IPS DF 4.7 (cell line): ENCODE measurements at regions not wholly inside any gene's neighbourhood (a gene's known extent, or its start where the extent isn't known, plus 50 kb on each side); places are given as distances from the start of the nearest gene placed in this dataset.

Experiments used
- DNase-seq: peaks from one replicate; pipeline ENCODE4 v3.0.0-alpha.2; 2013; ENCODE audit warnings: low spot score; ENCODE audit errors: extremely low read depth

DNA sequence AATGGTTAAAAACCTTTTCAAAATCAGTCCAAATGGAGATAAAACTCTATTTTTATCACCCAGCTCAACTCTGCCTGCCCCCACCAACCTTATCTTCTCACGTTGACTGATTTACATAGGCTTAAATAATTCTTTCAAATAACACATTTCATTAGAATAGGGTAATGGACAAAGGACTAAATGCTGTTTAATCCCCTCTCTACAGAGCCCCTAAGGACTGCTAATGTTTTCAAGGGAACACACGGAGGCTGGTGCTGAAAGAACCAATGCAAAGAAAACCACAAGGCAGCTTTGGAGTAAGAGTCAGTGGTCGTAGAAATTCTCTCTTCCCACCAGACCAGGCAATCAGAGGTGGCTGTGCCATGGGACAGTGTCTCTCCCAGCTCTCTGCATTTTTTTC is 445.7 kb upstream of the MAF start:
- no peak for DNase-seq

DNA sequence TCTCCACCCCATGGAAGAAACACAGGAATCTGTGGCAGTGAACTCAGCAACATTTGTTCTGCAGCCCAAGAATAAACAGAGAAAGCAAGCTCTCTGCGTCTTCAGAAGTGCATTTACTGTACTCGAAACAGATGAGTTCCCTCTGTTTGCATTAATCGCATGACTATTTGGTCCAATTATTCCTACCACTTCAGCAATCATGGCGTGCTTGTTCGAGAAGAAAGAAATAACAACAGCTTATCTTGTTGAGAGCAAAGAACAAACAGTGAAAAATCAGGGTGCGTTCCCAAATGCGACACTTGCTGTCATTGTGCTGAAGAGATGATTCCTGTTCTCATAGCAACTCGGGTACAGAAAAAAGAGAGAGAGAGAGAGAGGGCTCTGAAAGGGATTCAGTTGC is 445.3 kb upstream of the MAF start:
- DNase-seq, result no peak

DNA sequence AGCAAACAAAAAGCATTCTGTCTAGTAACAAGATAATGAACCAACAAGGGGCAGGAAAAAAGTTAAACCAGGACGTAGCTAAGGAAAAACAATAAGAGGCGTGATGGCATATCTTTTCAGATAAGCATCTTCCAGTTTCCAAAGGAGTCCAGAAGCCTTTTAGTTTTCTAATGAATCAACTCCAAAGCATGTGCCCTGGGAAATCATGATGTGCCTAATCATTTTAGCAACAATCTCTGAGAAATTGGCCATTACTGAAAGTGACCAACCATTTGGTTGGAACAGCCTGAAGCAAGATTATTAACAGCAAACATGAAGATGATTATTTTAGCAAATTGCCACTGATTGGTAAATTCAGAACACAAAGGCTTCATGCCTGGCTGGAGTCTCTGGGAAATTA is 440.9 kb upstream of the MAF start:
- no peak for DNase-seq

DNA sequence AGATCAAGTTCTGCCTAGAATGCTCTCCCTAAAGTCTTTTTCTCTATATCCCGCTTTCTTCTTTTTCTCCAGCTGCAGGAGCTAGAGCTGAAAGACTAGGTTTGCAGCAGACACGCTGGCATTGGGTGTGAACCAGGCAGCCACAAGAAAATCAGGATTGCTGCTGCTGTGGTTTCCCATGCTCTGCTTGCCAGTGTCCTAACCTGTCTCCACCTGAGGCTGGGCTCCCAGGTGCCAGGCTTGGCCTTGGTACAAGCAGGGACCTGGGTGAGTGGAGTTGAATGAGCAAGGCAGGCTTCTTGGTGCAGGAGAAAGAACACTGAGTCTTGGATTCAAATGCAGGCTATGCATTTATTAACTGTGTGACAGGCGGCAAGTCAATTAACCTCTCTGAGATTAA is 440.3 kb upstream of the MAF start:
- DNase-seq, result no peak

DNA sequence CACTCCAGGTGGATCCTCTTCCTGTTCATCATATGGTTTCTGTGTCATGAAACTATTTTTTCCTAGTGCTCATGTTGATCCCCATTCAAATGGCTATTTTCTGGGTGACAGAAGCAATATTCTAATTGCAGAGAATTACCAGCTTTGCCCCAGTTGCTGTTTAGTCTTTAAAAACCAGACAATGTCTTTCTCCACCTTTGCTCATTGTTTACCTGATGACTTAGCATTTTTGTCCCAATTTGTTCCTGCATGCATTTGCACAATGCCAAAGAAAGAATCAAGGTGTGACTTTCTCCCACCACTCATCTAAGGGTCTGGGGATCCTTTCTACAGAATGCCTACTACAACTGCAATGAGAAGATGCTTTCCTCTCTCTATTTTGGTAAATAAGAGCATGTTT is 439.9 kb upstream of the MAF start:
- DNase-seq, result no peak

DNA sequence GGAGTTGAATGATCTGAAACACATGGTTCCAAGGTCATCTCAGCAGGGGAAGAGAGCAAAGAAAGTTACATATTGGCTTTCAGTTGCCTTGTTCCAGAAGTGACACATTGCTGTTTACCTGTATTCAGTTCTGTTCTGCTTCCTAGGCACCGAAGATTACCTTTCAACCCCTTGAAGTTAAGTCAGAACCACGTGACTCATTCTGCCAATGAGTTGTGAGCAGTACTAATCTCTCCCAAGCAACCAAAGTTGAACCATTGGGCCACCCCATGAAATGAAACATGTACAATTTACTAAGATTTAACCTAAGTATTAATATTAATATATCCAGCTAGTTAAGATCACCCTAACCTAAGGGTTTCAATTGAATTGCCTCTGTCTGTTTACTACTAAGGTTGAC is 439.2 kb upstream of the MAF start:
- no peak for DNase-seq

DNA sequence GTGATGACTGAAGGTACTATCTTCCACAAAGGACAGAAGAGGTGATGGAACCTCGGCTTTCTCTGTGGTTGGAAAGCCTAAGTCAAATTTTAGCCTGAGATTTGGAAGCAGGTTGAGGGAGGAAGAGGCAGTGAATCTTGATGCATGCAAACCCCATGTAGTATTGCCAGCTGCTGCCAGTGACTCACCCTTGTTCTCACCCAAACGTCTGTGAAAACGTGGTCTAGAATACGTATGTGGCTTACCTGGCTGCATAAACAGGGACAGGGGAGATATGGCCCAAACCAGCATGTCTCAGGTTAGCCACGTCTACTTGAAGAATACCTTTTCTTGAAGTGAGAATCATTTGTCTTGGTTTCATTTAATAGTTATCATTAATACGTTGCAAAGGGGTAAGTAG is 438.0 kb upstream of the MAF start:
- no peak for DNase-seq

DNA sequence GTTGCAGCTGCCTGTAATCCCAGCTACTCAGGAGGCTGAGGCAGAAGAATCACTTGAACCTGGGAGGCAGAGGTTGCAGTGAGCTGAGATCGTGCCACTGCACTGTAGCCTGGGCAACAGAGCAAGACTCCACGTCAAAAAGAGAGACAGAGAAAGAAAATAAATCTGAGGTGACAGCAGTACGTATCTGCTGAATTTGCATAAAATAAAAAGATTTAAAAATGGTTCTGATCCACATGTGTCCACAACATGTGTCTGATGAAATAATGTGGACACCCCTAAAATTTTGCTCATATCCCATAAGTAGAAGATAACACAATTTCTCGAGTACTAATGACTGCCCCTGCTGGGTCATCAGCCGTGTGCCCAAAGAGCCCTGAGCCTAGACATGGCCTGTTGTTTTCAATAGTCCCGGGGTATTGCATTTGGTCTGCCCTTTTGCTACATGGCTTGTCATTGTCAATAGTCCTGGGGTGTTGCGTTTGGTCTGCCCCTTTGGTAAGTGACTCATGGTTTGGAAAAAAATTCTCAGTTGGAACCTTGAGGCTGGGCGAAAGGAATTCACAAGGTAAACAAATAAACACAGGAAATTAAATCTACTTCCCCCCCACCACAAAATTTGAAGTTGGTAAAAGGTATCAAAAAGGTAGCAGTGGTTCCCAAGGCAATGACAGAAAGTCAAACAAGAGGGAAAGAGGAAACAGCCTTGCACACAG is 434.6 kb upstream of the MAF start:
- DNase-seq, result no peak

DNA sequence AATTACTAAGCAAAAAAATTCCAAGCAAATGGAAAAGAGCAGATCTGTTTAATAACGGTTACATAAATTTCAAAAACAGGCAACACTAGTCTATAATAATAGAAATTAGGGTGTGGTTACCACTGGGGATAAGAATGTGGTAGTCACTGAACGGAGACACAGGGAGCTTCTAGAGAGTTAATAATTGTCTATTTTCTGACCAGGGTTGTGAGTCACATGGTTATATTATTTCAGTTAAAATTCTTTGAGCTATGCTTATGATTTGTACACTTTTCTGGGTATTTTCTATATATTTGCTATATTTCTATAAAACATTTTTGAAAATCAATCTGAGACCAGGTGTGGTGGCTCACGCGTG is 433.9 kb upstream of the MAF start:
- DNase-seq, result no peak

DNA sequence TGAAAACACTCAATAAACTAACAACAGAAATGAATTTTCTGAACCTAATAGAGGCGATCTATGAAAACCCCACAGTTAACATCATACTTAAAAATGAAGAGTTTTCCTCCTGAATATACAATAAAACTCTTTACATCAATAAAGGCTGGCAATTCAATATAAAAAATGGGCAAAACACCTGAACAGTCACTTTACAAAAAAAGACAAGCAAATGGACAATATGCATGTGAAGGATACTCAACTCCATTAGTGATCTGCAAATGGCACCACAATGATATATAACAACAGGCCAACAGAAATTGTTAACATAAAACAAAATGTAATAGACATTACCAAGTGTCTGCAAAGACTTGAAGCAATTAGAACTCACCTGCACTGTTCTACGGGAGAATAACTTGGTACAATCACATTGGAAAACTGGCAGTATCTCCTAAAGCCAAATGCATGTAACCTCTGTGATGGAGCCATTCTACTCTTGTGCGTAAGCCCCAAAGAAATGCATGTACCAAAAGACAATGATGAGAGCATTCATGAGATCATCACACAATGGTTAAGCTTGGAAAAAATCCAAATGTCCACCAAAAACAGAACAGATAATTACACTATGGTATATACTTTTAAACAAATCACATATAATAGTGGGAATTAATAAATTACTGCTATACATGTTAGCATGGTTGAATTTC is 433.4 kb upstream of the MAF start:
- DNase-seq, result no peak

DNA sequence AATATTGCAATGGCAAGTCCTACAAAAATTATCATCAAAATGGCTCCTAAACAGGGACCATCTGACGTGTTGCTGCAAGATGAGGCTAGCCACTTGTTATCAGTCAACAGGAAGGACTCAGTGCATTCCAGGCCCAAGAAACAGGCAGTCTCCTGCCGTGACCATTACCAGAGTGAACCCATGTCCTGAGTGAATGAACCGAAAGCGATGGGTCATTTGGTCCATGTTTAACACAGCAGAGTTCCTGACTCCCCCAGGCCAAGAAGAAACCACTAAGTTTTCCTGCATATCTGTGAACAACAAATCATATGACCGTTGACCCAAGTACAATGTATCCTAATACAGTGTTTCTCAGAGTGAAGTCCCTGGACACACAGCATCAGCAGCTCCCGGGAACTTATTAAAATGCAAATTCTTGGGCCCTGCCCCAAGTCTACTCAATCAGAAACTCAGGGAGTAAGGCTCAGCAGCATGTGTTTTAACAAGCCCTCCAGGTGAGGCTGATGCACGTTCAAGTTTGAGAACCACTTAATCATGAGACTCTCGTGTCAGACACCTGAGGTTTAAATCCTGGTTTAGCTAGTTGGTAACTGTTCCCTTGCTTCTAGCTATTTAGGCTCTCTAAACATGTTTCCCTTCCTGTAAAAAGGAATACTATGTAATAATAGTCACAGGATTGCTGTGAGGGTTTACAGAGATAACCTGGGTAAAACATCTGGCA is 429.4 kb upstream of the MAF start:
- no peak for DNase-seq

DNA sequence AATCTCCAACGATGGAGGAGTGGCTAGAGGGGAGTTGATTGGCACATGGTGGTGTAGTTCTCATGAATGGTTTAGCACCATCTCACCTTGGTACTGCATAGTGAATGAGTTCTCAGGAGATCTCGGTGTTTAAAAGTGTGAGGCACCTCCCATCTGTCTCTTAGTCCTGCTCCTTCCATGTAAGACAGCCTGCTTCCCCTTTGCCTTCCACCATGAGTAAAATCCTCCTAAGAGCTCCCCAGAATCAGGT is 428.8 kb upstream of the MAF start:
- DNase-seq, result no peak

DNA sequence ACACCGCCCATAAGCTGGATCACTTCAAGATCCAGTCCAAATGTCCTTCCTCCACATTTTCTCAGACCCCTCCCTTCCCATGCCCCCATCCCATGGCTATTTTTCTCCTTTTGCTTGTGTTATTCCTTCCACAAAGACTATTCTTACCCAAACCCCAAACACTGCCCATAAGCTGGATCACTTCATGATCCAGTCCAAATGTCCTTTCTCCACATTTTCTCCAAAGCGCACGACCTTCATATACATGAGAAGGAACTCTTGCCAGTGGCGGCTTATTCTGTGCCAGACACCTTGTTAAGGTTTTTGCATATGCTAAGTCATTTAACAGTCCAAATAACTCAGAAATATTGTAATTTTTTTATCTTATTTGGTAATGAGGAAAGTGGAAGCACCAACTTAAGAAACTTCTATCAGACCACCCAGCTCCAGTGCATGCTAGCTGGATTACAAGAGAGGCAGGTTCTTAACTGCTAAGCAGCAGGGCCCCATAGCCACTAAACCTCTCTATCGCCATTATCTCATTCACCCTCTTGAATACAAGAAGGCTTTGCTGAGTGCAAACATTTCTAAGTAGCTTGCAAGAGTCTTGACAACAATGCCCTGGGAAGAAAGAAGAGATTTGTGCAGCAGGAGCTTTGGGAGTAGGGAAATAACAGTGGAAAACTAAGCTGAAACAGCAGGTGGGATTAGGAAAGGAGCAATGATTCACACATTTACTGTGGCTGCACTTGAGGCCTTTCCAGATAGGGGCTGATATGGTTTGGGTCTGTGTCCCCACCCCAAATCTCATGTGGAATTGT is 428.2 kb upstream of the MAF start:
- DNase-seq, result no peak

DNA sequence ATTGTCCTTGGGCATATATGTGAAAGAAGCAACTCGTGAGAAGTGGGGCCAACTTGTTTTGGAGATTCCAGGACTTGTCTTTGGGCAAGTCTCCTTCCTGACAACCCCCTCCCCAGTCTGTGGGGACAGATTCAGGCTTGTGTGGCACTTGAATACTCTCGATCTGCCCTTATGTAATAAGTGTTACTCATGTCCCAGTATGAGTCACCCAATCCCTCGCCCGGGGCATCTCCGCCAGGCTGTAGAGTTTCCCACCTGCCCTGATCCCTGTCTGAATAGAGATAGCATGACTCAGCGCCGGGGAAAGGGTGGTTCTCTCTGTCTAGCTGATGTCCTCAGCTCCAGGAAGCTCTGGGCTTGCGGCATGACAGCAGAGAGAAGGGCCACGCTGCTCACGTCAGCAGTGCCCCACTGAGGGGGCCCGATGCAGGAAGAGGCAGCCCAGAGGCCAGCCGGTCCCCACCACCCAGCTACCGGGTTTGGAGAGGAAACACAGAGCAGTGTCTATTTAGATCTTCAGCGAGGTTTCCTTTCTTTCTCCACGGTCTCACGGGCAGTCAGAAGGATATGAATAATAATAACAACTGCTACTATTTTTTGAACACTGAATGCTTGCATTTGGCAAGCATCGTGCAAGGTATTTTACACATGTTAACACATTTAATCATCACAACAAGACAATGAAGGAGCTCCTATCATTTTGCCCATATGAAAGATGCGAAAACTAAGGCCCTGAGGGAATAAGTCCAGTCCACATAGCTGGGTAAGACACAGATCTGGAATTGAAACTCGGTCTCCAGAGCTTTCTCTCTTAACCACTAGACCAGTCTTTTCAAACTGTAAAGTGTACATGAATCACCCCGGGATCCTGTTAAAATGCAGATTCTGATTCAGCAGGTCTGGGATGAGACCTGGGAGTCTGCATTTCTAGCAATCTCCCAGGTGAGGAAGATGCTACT is 426.7 kb upstream of the MAF start:
- peak; percentile 14 for DNase-seq

DNA sequence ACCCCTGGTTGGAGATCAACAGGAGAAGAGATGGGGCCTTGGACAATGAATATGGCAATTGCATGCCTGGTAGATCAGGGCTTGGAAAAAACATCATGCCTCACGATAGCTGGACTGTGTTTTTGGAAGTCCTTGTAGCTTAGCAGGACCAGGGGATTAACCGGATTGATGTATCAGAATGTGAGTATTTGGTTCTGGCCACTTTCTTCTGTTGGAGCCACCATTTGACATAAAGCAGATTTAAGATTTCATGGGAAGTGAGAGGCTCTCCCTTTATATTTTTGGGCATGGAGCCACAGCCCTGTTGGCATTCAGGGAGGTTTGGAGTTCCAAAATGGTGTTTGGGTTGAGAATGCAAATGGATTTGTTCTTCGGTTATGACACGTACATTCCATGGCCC is 424.7 kb upstream of the MAF start:
- DNase-seq, result no peak

DNA sequence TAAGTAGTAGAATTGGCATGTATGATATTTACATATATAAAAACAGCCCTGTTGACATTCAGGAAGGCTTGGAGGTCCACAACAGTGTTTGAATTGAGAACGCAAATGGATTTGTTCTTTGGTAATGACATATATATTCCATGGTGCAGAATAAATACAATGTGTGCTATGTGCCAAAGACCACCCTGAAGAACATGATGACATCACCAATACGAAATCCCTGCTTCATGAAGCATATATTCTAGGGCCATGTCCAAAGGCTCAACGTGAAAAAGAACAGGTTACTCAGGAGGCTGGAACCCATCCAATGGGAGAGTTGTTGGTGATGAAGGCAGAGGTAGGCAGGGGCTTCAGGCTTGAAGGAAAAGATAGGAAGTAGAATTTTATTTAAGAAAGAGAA is 423.9 kb upstream of the MAF start:
- DNase-seq, result no peak

DNA sequence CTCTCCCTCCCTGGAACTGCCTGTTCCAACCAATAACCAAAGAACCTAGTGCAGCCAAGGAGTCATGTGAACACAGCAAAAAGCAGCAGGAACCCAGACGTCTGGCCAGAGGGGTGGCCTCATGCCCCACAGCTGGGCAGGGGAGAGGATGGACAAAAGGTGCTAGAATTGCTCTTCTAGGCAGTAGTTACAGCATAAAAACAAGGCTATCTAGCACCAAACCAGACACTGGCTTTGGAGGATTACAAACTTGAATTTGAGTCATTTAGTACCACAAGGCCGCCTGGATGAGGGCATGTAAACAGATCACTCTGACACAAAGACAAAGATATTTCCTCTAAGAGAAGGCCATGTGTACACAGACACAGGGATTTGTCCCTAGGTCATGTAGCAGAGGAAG is 423.3 kb upstream of the MAF start:
- no peak for DNase-seq

DNA sequence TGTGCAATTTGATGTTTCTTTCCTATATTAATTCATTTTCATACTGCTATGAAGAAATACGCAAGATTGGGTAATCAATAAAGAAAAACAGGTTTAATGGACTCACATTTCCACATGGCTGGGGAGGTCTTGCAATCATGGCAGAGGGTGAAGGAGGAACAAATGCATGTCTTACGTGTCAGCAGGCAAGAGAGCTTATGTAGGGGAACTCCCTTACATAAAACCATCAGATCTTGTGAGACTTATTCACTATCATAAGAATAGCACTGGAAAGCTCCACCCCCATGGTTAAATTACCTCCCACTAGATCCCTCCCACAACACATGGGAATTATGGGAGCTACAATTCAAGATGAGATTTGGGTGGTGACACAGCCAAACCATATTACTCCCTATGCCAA is 418.9 kb upstream of the MAF start:
- no peak for DNase-seq

DNA sequence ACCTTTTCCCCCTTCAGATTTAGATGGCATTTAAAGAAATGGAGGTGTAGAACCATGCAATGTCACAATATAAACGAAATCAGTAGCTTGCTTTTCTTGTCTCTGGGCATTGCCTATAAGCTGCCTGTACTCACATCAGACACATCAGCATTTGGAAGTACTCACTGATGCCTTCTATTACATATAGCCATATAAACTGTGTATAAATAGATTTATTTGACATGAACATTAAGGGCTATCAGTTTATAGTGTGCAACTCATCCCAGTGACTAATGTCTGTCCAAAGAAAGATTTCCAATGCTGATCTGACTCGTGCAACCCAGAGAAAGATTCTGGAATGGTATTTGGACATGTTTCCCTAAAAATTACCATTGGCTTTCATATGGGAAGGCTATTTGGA is 417.9 kb upstream of the MAF start:
- no peak for DNase-seq

DNA sequence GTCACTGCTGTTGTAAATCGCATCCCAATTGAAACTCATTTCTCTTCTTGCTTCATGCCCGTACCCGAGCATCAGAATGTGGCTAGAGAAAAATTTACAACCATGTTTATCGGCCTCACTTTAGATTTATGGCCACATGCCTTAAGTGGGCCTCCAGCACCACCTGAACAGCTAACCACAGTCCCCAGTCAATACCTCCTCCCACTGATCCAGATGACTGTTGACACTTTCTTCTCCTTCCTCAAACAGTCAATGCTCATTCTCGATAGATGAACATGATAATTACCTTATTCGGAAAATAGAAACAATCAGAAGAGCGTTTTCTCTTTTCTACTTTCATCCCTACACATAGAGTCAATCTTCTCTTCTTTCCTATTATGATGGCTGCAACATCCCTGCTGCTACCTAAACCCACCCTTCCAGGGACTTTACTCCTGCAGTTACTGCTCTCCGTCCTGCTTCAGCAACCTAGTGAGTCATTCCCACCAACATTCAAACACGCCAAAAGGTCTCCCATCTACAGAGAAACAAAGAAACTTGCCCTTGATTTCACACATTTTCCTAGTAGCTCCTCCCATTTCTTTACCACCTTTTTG is 416.3 kb upstream of the MAF start:
- no peak for DNase-seq

DNA sequence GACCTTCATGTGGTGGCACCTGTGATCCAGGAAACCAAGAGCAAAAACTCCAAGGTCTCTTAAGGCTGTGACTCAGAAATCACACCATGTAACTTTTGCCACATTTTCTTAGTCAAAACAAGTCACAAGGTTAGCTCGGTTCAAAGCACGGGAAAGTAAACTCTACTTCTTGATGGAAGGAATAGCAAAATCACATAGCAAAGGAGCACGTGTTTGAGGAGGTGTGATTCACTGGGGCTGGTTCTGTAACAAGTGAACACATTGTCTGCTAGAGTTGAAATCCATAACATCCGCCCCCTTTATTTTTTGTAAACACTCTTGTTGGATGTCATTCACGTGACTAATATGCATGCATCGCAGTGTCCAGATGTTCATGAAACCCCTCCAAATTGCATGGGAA is 415.0 kb upstream of the MAF start:
- no peak for DNase-seq
